Endothelial cell of umbilical vein (primary cell): ENCODE measurements at regions not wholly inside any gene's neighbourhood (a gene's known extent, or its start where the extent isn't known, plus 50 kb on each side); places are given as distances from the start of the nearest gene placed in this dataset.

Experiments
- BruUV-seq: library from RNA; stranded (reverse); fragments of 400-500 nt; replicated peaks from 2 replicates; lab custom pipeline; 2021; lab: Mats Ljungman, UMichigan
- CTCF ChIA-PET: fragments of 300-600, 350-600 bp; sonication (Branson Sonifier 250); formaldehyde crosslinking; loops from one replicate; lab custom pipeline; 2021; ENCODE audit warnings: antibody characterized with exemption, inconsistent platforms; lab: Charles Lee
- POLR2A ChIA-PET: fragments of 300-600, 350-600 bp; sonication (Branson Sonifier 250); formaldehyde crosslinking; loops from one replicate; lab custom pipeline; 2021; ENCODE audit warnings: antibody characterized with exemption, inconsistent platforms; lab: Charles Lee
- DNase-seq: peaks from one replicate; pipeline ENCODE4 v3.0.0-alpha.2; 2011; ENCODE audit warnings: low read depth, low spot score
- FAIRE-seq: peaks from 2 replicates; lab custom pipeline; 2011; peaks lifted over from hg19 to GRCh38; lab: Jason Lieb, UNC
- H2AFZ ChIP-seq: 2 replicates; pipeline ENCODE4 v1.6.0; 2012; ENCODE audit warnings: low read depth, low read length, control low read depth, inconsistent platforms
- H3K27ac ChIP-seq: 2 replicates; pipeline ENCODE4 v1.5.1; 2011; ENCODE audit warnings: low read depth, mild to moderate bottlenecking, control low read depth, low read length, moderate library complexity; ENCODE audit not compliant: insufficient read depth
- H3K27me3 ChIP-seq, 2 experiments: 2 replicates each; pipeline versions ENCODE4 v1.6.0 to v1.6.1; 2011; ENCODE audit warnings: low read length in 2 of 2, mixed read lengths in 1 of 2; ENCODE audit not compliant: control insufficient read depth in 2 of 2, insufficient read depth in 2 of 2
- H3K36me3 ChIP-seq, 2 experiments: 2 replicates in 1 of 2; 3 replicates in 1 of 2; pipeline ENCODE4 v1.5.1; 2011; ENCODE audit warnings: low read length in 2 of 2, mild to moderate bottlenecking in 1 of 2, moderate library complexity in 1 of 2; ENCODE audit not compliant: control insufficient read depth in 2 of 2, insufficient read depth in 2 of 2; ENCODE audit errors: extremely low read depth in 1 of 2
- H3K4me1 ChIP-seq: 3 replicates; pipeline ENCODE4 v1.5.1; 2011; ENCODE audit warnings: mild to moderate bottlenecking, low read length; ENCODE audit not compliant: control insufficient read depth, insufficient read depth; ENCODE audit errors: extremely low read depth
- H3K4me2 ChIP-seq: 2 replicates; pipeline ENCODE4 v1.6.1; 2011; ENCODE audit warnings: low read length, control low read depth, mixed read lengths; ENCODE audit not compliant: insufficient read depth
- H3K4me3 ChIP-seq, 3 experiments: fragments of 200-600 bp in 1 of 3; sonication (generic), shearing (Covaris generic) in 1 of 3; replicated peaks in 1 of 3; 2 replicates each; pipeline ENCODE4 v1.5.1; 2011 to 2016; ENCODE audit warnings: control low read depth in 3 of 3, low read length in 3 of 3, mild to moderate bottlenecking in 2 of 3, inconsistent platforms in 1 of 3, low read depth in 1 of 3, moderate library complexity in 1 of 3; ENCODE audit not compliant: insufficient read depth in 1 of 3
- H3K79me2 ChIP-seq: 2 replicates; pipeline ENCODE4 v1.6.0; 2012; ENCODE audit warnings: low read length, inconsistent platforms; ENCODE audit not compliant: control insufficient read depth, insufficient read depth
- H3K9ac ChIP-seq: replicated peaks from 2 replicates; pipeline ENCODE3; 2011; ENCODE audit warnings: low read length, control low read depth; ENCODE audit not compliant: insufficient read depth; ENCODE audit errors: extremely low read depth
- H3K9me1 ChIP-seq: replicated peaks from 3 replicates; pipeline ENCODE4 v1.6.0; 2011; ENCODE audit warnings: mild to moderate bottlenecking, low read length; ENCODE audit not compliant: control insufficient read depth, insufficient read depth; ENCODE audit errors: extremely low read depth
- H3K9me3 ChIP-seq: replicated peaks from 2 replicates; pipeline ENCODE4 v1.5.1; 2012; ENCODE audit warnings: low read length, inconsistent platforms; ENCODE audit not compliant: control insufficient read depth, insufficient read depth
- H4K20me1 ChIP-seq: replicated peaks from 2 replicates; pipeline ENCODE3; 2011; ENCODE audit warnings: mild to moderate bottlenecking, low read length; ENCODE audit not compliant: control insufficient read depth, insufficient read depth; ENCODE audit errors: extremely low read depth
- EZH2 ChIP-seq: IDR thresholded peaks from 2 replicates; pipeline ENCODE4 v1.6.1; 2012; ENCODE audit warnings: borderline replicate concordance, low read depth, mild to moderate bottlenecking, moderate library complexity, low read length, inconsistent platforms; ENCODE audit not compliant: severe bottlenecking
- FOS ChIP-seq: IDR thresholded peaks from 2 replicates; pipeline ENCODE4 v1.6.1; 2011; ENCODE audit warnings: mild to moderate bottlenecking, low read length, moderate library complexity, borderline replicate concordance; ENCODE audit not compliant: insufficient read depth
- GATA2 ChIP-seq: IDR thresholded peaks from 2 replicates; pipeline ENCODE4 v1.7.0; 2011; ENCODE audit warnings: low read depth, mild to moderate bottlenecking, moderate library complexity, mixed read lengths, low read length; ENCODE audit not compliant: insufficient read length, insufficient read depth
- JUN ChIP-seq: IDR thresholded peaks from 2 replicates; pipeline ENCODE4 v1.6.1; 2011; ENCODE audit warnings: borderline replicate concordance, low read depth; ENCODE audit not compliant: insufficient read length, insufficient read depth
- MAX ChIP-seq: IDR thresholded peaks from 2 replicates; pipeline ENCODE4 v1.6.1; 2011; ENCODE audit not compliant: insufficient read depth, insufficient read length
- MYC ChIP-seq: IDR thresholded peaks from one replicate; pipeline ENCODE4 v1.6.1; 2011; ENCODE audit warnings: mild to moderate bottlenecking, low read depth, low read length
- POLR2A ChIP-seq: IDR thresholded peaks from 2 replicates; pipeline ENCODE4 v1.6.1; 2012; ENCODE audit warnings: low read depth, mild to moderate bottlenecking, control low read depth, low read length
- POLR2AphosphoS5 ChIP-seq: IDR thresholded peaks from 2 replicates; pipeline ENCODE4 v1.6.1; 2012; ENCODE audit warnings: low read depth, mild to moderate bottlenecking, control low read depth, low read length, moderate library complexity; ENCODE audit not compliant: insufficient read depth
- dilution Hi-C: fragments of 300-500 bp; cut with MboI; formaldehyde crosslinking; loops from one replicate; pipeline ENCODE4 v1.15.0; 2019; ENCODE audit warnings: low sequenced_read_pairs; ENCODE audit not compliant: extremely low pct_ligation_motif_present
- intact Hi-C: fragments of 100-400 bp; cut with micrococcal nuclease; formaldehyde crosslinking; loops from one replicate; pipeline ENCODE4 v1.10.0; 2022
- TF ChIP-seq, protein P1 (sequence below), 2 donors: IDR thresholded peaks; 1 replicate in 1 of 2; 2 replicates in 1 of 2; pipeline ENCODE4 v1.5.1; 2011; ENCODE audit warnings: low read length in 2 of 2, mild to moderate bottlenecking in 2 of 2, moderate library complexity in 2 of 2, control low read depth in 1 of 2, inconsistent platforms in 1 of 2, low read depth in 1 of 2; ENCODE audit not compliant: insufficient read depth in 1 of 2; ENCODE audit errors: extremely low read depth in 1 of 2

DNA sequence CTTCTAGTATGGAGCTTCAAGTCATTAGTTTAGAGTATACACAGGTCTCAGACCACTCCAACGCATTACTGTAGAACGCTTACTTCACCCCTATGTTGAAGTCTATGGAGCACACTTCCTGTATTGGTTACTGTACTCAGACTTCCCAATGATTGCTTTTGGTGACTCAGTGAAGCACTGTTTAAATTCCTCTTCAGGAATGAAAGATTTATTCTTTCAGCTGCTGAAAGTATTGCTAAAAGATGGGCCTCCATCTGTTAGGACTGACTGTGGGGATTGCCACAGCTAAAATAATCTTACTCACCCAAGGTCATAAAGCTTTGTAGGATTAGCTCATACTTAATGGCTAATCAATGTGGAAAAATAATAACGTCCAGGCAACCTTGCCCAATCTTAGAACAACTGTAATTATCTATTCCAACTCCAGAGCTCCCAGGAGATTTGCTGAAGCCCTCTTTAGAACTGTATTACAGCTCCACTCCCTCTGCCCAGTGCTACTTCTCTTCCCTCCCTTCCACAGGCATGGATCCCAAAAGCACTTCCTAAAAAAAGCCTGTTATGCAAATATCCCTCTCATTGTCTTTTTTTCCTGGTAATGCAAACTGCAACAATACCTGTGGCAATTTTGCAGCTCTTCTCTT, 281.9 kb upstream of the HS3ST1 start:
- FAIRE-seq = no peak
- intact Hi-C loops = no loop called here
- no peaks in the 10 kb centered on the region for H3K36me3 ChIP-seq
- BruUV-seq = no TSS peak
- no peak overlapping the region for H3K9ac ChIP-seq
- H3K27me3 ChIP-seq = no peaks in the 10 kb centered on the region
- H3K9me3 ChIP-seq = no peaks in the 10 kb centered on the region
- no peak overlapping the region for H3K4me3 ChIP-seq
- H3K79me2 ChIP-seq = no peaks in the 10 kb centered on the region
- ChIA-PET CTCF (interaction anchor here (0.8 to 1.6 kb wide), 4 partner anchors 9 to 923 kb away, joined by 3 to 5 read pairs (median 4); no protein-coding TSS in a partner anchor), POLR2A (no interaction called here)
- H4K20me1 ChIP-seq = no peaks in the 10 kb centered on the region
- dilution Hi-C loops = no loop called here
- H3K4me1 ChIP-seq = no peaks in the 10 kb centered on the region
- H3K27ac ChIP-seq = no peak overlapping the region
- no peak overlapping the region for H3K4me2 ChIP-seq
- no peak overlapping the region for H2AFZ ChIP-seq
- TF ChIP-seq EZH2 (no peak), JUN (no peak), POLR2AphosphoS5 (no peak), FOS (no peak), GATA2 (no peak), MAX (no peak), MYC (no peak), POLR2A (no peak)
- TF ChIP-seq, protein P1, sequence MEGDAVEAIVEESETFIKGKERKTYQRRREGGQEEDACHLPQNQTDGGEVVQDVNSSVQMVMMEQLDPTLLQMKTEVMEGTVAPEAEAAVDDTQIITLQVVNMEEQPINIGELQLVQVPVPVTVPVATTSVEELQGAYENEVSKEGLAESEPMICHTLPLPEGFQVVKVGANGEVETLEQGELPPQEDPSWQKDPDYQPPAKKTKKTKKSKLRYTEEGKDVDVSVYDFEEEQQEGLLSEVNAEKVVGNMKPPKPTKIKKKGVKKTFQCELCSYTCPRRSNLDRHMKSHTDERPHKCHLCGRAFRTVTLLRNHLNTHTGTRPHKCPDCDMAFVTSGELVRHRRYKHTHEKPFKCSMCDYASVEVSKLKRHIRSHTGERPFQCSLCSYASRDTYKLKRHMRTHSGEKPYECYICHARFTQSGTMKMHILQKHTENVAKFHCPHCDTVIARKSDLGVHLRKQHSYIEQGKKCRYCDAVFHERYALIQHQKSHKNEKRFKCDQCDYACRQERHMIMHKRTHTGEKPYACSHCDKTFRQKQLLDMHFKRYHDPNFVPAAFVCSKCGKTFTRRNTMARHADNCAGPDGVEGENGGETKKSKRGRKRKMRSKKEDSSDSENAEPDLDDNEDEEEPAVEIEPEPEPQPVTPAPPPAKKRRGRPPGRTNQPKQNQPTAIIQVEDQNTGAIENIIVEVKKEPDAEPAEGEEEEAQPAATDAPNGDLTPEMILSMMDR (IDR thresholded peaks at IDR 0.05; ENCODE audit: extremely low read depth in 1 of 2, insufficient read depth in 1 of 2, low read depth in 1 of 2, low read length in 2 of 2) = no peak
- H3K9me1 ChIP-seq = no peaks in the 10 kb centered on the region
- no peak for DNase-seq
